ENCODE measurements at regions not wholly inside any gene's neighbourhood (a gene's known extent, or its start where the extent isn't known, plus 50 kb on each side); places are given as distances from the start of the nearest gene placed in this dataset.

DNA sequence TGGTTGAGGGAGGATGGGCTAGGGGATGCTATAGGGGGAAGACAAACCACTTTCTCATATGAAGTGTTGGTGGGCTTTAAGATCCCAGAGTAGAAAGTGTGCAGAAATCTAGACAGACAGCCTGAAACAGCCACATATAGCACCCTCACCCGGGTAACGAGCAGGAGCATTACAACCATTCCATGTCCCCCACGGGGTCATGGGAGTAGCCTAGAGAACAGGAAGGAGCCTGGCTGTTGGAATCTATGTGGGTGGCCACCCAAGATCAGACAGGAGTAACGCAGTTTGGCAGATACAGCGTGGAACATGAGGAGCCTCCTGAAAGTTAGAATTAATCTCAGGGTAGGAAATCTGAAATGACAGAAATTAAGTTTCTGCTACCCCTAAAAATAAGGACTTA is 146.1 kb upstream of the RAI14 start:
- 0 out of 2 replicates have a peak overlapping the region, but pooled peaks have one; percentile 5 for H3K27ac Mint-ChIP-seq

More for the DNA sequence above, 146.1 kb upstream of the RAI14 start:
- H3K36me3 Mint-ChIP-seq = no peaks in the 10 kb centered on the region
- no peak for DNase-seq (ENCODE audit: low spot score)
- H3K27me3 Mint-ChIP-seq (ENCODE audit: low read depth) = no peaks in the 10 kb centered on the region
- no peak overlapping the region for H3K4me3 Mint-ChIP-seq
- peaks cover 14% of the 10 kb centered on the region for H3K9me3 Mint-ChIP-seq
- POLR2A ChIA-PET = no interaction called here
- no peak for ATAC-seq
- no peak for TF ChIP-seq SMAD3 (CRISPR knock-in tag; IDR thresholded peaks at IDR 0.05; ENCODE audit: borderline replicate concordance)
- TF ChIP-seq ZNF416 (CRISPR knock-in tag; IDR thresholded peaks at IDR 0.05) = no peak
- TF ChIP-seq, protein P1, sequence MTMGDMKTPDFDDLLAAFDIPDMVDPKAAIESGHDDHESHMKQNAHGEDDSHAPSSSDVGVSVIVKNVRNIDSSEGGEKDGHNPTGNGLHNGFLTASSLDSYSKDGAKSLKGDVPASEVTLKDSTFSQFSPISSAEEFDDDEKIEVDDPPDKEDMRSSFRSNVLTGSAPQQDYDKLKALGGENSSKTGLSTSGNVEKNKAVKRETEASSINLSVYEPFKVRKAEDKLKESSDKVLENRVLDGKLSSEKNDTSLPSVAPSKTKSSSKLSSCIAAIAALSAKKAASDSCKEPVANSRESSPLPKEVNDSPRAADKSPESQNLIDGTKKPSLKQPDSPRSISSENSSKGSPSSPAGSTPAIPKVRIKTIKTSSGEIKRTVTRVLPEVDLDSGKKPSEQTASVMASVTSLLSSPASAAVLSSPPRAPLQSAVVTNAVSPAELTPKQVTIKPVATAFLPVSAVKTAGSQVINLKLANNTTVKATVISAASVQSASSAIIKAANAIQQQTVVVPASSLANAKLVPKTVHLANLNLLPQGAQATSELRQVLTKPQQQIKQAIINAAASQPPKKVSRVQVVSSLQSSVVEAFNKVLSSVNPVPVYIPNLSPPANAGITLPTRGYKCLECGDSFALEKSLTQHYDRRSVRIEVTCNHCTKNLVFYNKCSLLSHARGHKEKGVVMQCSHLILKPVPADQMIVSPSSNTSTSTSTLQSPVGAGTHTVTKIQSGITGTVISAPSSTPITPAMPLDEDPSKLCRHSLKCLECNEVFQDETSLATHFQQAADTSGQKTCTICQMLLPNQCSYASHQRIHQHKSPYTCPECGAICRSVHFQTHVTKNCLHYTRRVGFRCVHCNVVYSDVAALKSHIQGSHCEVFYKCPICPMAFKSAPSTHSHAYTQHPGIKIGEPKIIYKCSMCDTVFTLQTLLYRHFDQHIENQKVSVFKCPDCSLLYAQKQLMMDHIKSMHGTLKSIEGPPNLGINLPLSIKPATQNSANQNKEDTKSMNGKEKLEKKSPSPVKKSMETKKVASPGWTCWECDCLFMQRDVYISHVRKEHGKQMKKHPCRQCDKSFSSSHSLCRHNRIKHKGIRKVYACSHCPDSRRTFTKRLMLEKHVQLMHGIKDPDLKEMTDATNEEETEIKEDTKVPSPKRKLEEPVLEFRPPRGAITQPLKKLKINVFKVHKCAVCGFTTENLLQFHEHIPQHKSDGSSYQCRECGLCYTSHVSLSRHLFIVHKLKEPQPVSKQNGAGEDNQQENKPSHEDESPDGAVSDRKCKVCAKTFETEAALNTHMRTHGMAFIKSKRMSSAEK (CRISPR knock-in tag; IDR thresholded peaks at IDR 0.05; ENCODE audit: borderline replicate concordance) = no peak
- no peak for TF ChIP-seq FOXJ3 (CRISPR knock-in tag; IDR thresholded peaks at IDR 0.05; ENCODE audit: borderline replicate concordance)
- no peak for TF ChIP-seq JAZF1 (CRISPR knock-in tag; IDR thresholded peaks at IDR 0.05)
- TF ChIP-seq GTF2I (CRISPR knock-in tag; conservative IDR thresholded peaks at IDR 0.05) = no peak
- TF ChIP-seq IRF2 (CRISPR knock-in tag; IDR thresholded peaks at IDR 0.05; ENCODE audit: borderline replicate concordance, low read depth) = no peak
- no peak for TF ChIP-seq TEAD4 (CRISPR knock-in tag; IDR thresholded peaks at IDR 0.05)
- TF ChIP-seq, protein P2, sequence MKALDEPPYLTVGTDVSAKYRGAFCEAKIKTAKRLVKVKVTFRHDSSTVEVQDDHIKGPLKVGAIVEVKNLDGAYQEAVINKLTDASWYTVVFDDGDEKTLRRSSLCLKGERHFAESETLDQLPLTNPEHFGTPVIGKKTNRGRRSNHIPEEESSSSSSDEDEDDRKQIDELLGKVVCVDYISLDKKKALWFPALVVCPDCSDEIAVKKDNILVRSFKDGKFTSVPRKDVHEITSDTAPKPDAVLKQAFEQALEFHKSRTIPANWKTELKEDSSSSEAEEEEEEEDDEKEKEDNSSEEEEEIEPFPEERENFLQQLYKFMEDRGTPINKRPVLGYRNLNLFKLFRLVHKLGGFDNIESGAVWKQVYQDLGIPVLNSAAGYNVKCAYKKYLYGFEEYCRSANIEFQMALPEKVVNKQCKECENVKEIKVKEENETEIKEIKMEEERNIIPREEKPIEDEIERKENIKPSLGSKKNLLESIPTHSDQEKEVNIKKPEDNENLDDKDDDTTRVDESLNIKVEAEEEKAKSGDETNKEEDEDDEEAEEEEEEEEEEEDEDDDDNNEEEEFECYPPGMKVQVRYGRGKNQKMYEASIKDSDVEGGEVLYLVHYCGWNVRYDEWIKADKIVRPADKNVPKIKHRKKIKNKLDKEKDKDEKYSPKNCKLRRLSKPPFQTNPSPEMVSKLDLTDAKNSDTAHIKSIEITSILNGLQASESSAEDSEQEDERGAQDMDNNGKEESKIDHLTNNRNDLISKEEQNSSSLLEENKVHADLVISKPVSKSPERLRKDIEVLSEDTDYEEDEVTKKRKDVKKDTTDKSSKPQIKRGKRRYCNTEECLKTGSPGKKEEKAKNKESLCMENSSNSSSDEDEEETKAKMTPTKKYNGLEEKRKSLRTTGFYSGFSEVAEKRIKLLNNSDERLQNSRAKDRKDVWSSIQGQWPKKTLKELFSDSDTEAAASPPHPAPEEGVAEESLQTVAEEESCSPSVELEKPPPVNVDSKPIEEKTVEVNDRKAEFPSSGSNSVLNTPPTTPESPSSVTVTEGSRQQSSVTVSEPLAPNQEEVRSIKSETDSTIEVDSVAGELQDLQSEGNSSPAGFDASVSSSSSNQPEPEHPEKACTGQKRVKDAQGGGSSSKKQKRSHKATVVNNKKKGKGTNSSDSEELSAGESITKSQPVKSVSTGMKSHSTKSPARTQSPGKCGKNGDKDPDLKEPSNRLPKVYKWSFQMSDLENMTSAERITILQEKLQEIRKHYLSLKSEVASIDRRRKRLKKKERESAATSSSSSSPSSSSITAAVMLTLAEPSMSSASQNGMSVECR (CRISPR knock-in tag; IDR thresholded peaks at IDR 0.05; ENCODE audit: borderline replicate concordance) = no peak
- TF ChIP-seq JUN (CRISPR knock-in tag; IDR thresholded peaks at IDR 0.05) = no peak
- no peak for TF ChIP-seq FOXP4 (CRISPR knock-in tag; IDR thresholded peaks at IDR 0.05)
- TF ChIP-seq OVOL2 (CRISPR knock-in tag; IDR thresholded peaks at IDR 0.05; ENCODE audit: borderline replicate concordance) = no peak
- no peak for TF ChIP-seq GABPB1 (CRISPR knock-in tag; IDR thresholded peaks at IDR 0.05)
- no peak for TF ChIP-seq ETV6 (CRISPR knock-in tag; IDR thresholded peaks at IDR 0.05)
- TF ChIP-seq NFATC4 (CRISPR knock-in tag; IDR thresholded peaks at IDR 0.05) = no peak
- TF ChIP-seq CREB1 (CRISPR knock-in tag; IDR thresholded peaks at IDR 0.05) = no peak
- TF ChIP-seq NR2C2 (CRISPR knock-in tag; IDR thresholded peaks at IDR 0.05) = no peak
- TF ChIP-seq, protein P3, sequence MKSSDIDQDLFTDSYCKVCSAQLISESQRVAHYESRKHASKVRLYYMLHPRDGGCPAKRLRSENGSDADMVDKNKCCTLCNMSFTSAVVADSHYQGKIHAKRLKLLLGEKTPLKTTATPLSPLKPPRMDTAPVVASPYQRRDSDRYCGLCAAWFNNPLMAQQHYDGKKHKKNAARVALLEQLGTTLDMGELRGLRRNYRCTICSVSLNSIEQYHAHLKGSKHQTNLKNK (CRISPR knock-in tag; IDR thresholded peaks at IDR 0.05) = no peak
- CTCF ChIA-PET = interaction anchor here (1.0 kb wide), 1 partner anchor 170 kb away, joined by 3 read pairs; no protein-coding TSS in a partner anchor
- peaks cover 27% of the 10 kb centered on the region for H3K4me1 Mint-ChIP-seq
